Liver (tissue), 3 donors: ENCODE measurements at regions not wholly inside any gene's neighbourhood (a gene's known extent, or its start where the extent isn't known, plus 50 kb on each side); places are given as distances from the start of the nearest gene placed in this dataset.

Source experiments
- EGR1 ChIP-seq, 2 donors: IDR thresholded peaks; 2 replicates each; pipeline ENCODE4 v1.6.1; 2016 to 2018; ENCODE audit warnings: antibody characterized with exemption in 2 of 2, low read depth in 2 of 2
- SP1 ChIP-seq: IDR thresholded peaks from 2 replicates; pipeline ENCODE4 v1.6.1; 2018; ENCODE audit warnings: antibody characterized with exemption, mild to moderate bottlenecking
- YY1 ChIP-seq: IDR thresholded peaks from 2 replicates; pipeline ENCODE4 v1.6.1; 2016; ENCODE audit warnings: antibody characterized with exemption, mild to moderate bottlenecking
- TF ChIP-seq, protein P1 (sequence below): fragments of 150-350 bp; IDR thresholded peaks from 2 replicates; pipeline ENCODE4 v1.5.1; 2017; ENCODE audit warnings: improper control_type of control experiment, low read depth, low read length; ENCODE audit not compliant: missing input control
- donor health status: healthy.
- donor health status: healthy.

GRCh38 chr22:49381595-49382450 is 445.9 kb downstream of the BRD1 start:
- TF ChIP-seq, protein P1, sequence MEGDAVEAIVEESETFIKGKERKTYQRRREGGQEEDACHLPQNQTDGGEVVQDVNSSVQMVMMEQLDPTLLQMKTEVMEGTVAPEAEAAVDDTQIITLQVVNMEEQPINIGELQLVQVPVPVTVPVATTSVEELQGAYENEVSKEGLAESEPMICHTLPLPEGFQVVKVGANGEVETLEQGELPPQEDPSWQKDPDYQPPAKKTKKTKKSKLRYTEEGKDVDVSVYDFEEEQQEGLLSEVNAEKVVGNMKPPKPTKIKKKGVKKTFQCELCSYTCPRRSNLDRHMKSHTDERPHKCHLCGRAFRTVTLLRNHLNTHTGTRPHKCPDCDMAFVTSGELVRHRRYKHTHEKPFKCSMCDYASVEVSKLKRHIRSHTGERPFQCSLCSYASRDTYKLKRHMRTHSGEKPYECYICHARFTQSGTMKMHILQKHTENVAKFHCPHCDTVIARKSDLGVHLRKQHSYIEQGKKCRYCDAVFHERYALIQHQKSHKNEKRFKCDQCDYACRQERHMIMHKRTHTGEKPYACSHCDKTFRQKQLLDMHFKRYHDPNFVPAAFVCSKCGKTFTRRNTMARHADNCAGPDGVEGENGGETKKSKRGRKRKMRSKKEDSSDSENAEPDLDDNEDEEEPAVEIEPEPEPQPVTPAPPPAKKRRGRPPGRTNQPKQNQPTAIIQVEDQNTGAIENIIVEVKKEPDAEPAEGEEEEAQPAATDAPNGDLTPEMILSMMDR: no peak
- TF ChIP-seq YY1 (no peak), SP1 (no peak), EGR1 (IDR thresholded peaks at IDR 0.05; ENCODE audit: low read depth in 2 of 2) (no peak)
